HG02870 (cell line): ENCODE measurements at regions not wholly inside any gene's neighbourhood (a gene's known extent, or its start where the extent isn't known, plus 50 kb on each side); places are given as distances from the start of the nearest gene placed in this dataset.
A peak's percentile ranks its signal among the peaks of the same experiment; 100 is the strongest.
"Not testable (repeated sequence)": the region's sequence is repeated elsewhere in the genome, so short reads cannot be mapped to it uniquely, and the experiment has no call there.

ENCODE experiments used
- ATAC-seq: cut with Tn5 transposase; IDR thresholded peaks from one replicate; pipeline ENCODE4 v1.9.1; 2021; ENCODE audit warnings: mild to moderate bottlenecking, moderate library complexity; ENCODE audit not compliant: unreplicated experiment

DNA sequence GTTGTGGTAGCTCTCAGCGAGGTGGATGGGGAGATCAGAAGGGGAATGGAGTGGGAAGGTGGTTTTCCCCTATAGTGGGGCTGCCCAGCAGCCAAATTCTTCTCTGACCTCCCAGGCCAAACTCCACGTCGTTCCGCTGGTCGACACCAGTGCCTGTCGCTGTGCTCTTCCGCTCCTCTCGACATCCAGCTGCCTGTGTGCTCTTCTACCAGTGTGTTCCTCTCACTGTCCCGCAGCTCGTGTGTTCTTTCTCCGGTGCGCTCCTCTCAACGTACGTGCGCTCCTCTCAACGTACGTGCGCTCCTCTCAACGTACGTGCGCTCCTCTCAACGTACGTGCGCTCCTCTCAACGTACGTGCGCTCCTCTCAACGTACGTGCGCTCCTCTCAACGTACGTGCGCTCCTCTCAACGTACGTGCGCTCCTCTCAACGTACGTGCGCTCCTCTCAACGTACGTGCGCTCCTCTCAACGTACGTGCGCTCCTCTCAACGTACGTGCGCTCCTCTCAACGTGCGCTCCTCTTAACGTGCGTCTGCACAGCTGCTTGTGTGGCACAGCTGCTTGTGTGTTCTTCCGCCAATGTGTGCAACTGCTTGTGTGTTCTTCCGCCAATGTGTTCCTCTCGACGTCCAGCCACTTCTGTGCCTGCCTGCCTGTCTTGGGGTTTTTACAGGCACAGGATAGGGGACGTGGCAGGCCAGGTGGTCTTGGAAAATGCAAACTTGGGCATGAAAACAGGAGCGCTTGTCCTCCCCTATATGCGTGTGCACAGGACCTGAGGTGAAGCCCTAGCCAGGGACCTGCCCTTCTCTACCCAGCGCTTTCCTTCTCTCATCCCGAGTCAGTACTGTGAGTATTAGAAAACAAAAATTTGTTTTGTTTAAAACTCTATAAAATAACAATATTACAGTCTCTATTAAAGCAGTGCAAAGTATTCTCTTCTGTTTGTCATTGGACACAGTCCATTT, 991.1 kb downstream of the GBE1 start:
- peak; percentile 51 for ATAC-seq

DNA sequence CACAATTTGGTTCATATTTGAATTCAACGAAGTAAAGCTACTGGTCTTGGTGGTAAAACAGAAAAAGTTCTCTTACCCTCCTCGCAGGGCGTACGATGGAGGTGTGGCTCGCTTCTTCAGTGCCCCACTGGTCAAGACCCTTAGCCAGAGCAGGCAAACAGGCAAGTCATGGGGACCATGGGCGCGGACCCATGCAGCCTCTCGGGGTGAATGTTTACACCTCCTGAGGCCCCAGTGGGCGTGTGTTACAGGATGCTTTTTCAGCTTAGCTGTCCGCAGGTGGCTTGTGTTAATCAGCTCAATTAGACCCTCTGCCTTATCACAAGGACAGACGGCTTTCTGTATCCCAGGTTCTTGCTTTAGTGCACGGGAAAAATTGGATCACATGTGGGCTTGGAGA, 991.8 kb downstream of the GBE1 start:
- ATAC-seq: peak; percentile 30

- no peak for ATAC-seq
Observed at GRCh38 chr3:80767604-80768003, 993.8 kb downstream of the GBE1 start.

- ATAC-seq: no peak
Observed at GRCh38 chr3:80754969-80755368, 987.2 kb upstream of the ROBO1 start.

DNA sequence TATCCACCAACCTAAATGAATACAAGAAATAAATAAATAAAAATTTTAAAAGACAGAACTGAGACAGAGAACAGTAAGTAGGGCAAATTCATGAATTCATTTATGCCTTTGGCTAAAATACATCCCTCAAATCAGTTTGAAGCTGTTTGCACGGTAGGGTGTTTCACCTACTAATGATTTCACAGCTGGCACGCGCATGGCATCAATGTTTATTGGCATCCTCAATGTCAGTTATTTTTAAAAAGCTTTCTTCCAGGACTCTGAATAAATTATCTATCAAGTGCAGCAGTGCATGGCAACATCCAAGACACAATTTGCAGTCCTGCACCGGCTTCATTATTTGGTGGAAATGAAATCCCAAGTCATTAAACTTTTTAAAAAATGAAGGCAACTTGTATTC, 985.2 kb upstream of the ROBO1 start:
- no peak for ATAC-seq

- no peak for ATAC-seq
Observed at GRCh38 chr3:80750637-80751036, 982.8 kb upstream of the ROBO1 start.

- ATAC-seq: no peak
Observed at GRCh38 chr3:80734920-80735319, 967.1 kb upstream of the ROBO1 start.

- ATAC-seq: no peak
Observed at GRCh38 chr3:80734483-80734882, 966.7 kb upstream of the ROBO1 start.

DNA sequence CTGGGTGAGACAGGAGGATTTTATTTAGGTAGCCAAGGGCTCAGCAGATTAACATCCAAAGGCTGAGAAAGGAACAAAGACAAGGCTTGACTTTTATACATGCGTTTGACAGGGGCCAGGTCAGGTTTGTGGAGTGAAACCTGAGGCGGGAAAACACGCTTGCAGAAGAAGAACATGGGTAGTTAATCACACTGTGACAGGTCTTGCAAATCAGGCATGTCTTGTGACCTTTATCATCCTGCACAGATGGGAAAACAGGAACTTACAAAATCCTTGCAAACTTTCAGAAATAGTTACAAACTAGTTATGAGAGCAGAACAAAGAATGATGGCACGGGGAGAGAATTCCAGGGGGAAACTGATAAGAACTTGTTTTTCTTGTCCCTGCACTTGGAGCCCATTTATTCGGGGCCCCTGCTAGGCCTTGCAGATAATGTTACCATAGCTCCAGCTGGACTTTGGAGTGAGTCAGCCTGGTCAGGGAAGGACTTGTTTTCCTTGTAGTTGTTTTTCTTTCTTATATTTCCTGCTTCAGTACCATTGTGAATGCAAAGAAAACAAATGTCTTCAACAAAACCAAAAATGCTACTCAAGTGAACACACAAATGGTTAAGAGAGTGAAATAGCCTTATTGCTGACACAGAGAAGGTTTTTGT, 965.9 kb upstream of the ROBO1 start:
- no peak for ATAC-seq

GRCh38 chr3:80727561-80727960, 959.8 kb upstream of the ROBO1 start:
- ATAC-seq: not testable (repeated sequence)

- not testable (repeated sequence) for ATAC-seq
Observed at GRCh38 chr3:80709597-80710322, 942.0 kb upstream of the ROBO1 start.

DNA sequence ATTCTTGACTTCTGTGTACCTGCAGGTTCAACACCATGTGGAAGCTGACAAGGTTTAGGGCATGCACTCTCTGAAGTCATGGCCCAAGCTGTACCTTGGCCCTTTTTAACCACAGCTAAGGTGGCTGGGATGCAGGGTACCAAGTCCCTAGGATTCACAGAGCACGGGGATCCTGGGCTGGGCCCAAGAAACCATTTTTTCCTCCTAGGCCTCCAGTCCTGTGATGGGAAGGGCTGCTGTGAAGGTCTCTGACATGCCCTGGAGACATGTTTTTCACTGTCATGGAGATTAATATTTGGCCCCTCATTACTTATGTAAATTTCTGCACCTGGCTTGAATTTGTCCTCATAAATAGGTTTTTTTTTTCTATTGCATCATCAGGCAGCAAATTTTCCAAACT, 937.5 kb upstream of the ROBO1 start:
- no peak for ATAC-seq

DNA sequence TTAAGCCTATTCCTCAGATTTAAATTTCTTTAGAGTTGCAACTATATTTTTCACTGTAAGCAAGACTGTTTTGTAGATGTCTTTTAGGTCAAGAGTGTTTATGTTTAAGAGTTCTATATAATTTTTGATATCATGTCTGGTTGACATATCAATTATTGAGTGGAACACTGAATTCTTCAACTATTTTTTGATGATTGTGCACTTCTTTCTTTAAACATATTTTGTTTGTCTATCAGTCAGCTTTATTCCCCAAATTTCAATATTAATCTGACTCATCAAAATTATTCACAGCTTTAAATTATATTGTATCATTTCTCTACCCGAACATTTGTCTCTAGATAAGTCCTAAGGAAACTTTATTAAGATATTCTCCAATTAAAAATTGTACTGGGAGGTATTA, 933.6 kb upstream of the ROBO1 start:
- no peak for ATAC-seq

DNA sequence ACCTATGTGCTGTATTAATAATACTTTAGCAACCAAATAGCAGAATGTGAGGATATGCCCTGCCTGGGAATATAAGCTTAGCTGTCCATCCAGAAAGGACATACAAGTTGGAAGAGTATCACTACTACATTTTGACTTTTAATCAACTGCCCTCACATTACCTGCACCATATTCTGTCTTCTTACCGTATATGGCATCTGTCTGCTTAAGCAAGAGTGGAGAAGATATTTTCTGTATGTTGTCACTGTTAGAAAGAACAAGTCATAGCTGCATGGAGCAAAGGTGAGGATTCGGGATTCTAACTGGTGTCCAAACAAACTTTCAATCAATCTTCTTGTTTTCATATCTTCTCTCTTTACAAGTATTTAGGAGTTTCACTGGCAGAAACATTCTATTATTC, 929.5 kb upstream of the ROBO1 start:
- ATAC-seq: no peak

GRCh38 chr3:80696280-80696679, 928.5 kb upstream of the ROBO1 start:
- ATAC-seq: no peak

GRCh38 chr3:80688814-80689213, 921.0 kb upstream of the ROBO1 start:
- ATAC-seq: no peak

GRCh38 chr3:80682951-80683350, 915.2 kb upstream of the ROBO1 start:
- no peak for ATAC-seq

DNA sequence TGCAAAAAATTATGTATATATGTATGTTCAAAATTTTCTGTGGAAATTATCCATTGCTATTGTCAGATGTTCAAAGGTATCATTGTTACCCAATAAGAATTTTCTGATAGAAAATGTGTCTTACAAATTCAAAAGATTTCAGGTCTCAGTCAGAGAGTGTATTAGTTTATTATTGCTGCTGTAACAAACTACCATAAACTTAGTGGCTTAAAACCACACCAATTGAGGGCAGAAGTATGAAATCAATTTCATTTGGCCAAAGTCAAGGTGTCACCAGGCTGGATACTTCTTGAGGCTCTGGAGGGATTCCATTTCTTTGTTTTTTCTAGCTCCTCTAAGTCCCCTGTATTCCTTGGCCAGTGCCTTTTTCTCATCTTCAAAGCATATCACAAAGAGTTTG, 914.4 kb upstream of the ROBO1 start:
- no peak for ATAC-seq

GRCh38 chr3:80677796-80678195, 910.0 kb upstream of the ROBO1 start:
- ATAC-seq: peak; percentile 82

DNA sequence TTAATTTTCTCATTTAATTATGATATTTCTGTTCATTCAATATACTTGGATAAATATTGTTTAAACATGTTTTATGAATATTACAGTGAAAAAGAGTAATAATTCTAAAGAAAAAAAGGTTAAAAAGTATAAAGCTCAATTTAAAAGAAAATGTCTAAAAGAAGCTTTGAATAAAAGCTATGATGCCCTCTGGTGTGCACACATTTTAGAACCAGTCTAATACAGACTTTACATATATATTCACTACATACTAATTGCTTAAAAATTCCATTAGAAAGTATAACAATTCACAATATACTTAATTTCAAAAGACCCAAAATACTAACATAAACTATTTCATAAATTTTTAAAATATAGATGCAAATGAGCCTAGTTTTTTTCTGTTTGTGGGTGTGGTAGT, 909.1 kb upstream of the ROBO1 start:
- no peak for ATAC-seq

DNA sequence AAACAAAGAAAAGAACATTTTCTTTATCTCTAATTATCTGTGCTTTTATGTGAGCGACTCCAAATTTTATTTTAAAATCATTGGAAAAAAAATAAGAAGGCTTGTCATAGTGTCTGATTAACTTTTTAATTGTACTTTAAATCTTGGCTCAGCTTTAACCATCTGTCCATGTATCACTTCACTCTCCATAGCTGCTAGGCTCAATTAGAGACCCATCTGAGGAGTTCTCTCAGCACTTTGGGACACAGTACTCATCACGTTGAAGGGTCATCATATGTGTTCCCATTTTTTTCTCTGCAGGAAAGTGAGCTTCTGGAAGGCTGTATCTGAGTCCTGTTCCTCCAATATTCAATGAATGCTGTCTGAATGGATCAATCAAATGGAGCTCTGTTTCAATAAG, 908.5 kb upstream of the ROBO1 start:
- ATAC-seq: no peak

- no peak for ATAC-seq
Observed at GRCh38 chr3:80675790-80676189, 908.0 kb upstream of the ROBO1 start.
